HG03280 (cell line): ENCODE measurements at regions not wholly inside any gene's neighbourhood (a gene's known extent, or its start where the extent isn't known, plus 50 kb on each side); places are given as distances from the start of the nearest gene placed in this dataset.

Experiments used
- ATAC-seq: cut with Tn5 transposase; IDR thresholded peaks from one replicate; pipeline ENCODE4 v1.9.1; 2021; ENCODE audit warnings: mild to moderate bottlenecking, moderate library complexity; ENCODE audit not compliant: unreplicated experiment

GRCh38 chr11:32161293-32161692 lies 70.4 kb downstream of the RCN1 start:
- no peak for ATAC-seq

GRCh38 chr11:32162351-32162750 lies 71.5 kb downstream of the RCN1 start:
- no peak for ATAC-seq

- no peak for ATAC-seq
Observed at GRCh38 chr11:32162906-32163305, 72.0 kb downstream of the RCN1 start.

- no peak for ATAC-seq
Observed at GRCh38 chr11:32163557-32163956, 72.7 kb downstream of the RCN1 start.

- no peak for ATAC-seq
Observed at GRCh38 chr11:32164836-32165235, 74.0 kb downstream of the RCN1 start.

GRCh38 chr11:32168924-32169323 lies 78.0 kb downstream of the RCN1 start:
- ATAC-seq = no peak

GRCh38 chr11:32171445-32171844 lies 80.6 kb downstream of the RCN1 start:
- no peak for ATAC-seq

GRCh38 chr11:32172041-32172847 lies 81.4 kb downstream of the RCN1 start:
- no peak for ATAC-seq

GRCh38 chr11:32172848-32173834 lies 82.3 kb downstream of the RCN1 start:
- no peak for ATAC-seq

- ATAC-seq = no peak
Observed at GRCh38 chr11:32173977-32174376, 83.1 kb downstream of the RCN1 start.

- ATAC-seq = peak; percentile 71
Observed at GRCh38 chr11:32176223-32176934, 85.5 kb downstream of the RCN1 start.

- ATAC-seq = no peak
Observed at GRCh38 chr11:32178692-32179091, 87.8 kb downstream of the RCN1 start.

- ATAC-seq = no peak
Observed at GRCh38 chr11:32183512-32183911, 92.6 kb downstream of the RCN1 start.

GRCh38 chr11:32184041-32184722 lies 93.3 kb downstream of the RCN1 start:
- ATAC-seq = peak; percentile 22

- ATAC-seq = peak; percentile 83
Observed at GRCh38 chr11:32184723-32185376, 94.0 kb downstream of the RCN1 start.

GRCh38 chr11:32186118-32186517 lies 95.2 kb downstream of the RCN1 start:
- no peak for ATAC-seq

- no peak for ATAC-seq
Observed at GRCh38 chr11:32187111-32187510, 96.2 kb downstream of the RCN1 start.

GRCh38 chr11:32188785-32189184 lies 97.9 kb downstream of the RCN1 start:
- no peak for ATAC-seq

- no peak for ATAC-seq
Observed at GRCh38 chr11:32196137-32196536, 105.3 kb downstream of the RCN1 start.

- no peak for ATAC-seq
Observed at GRCh38 chr11:32198053-32198452, 107.2 kb downstream of the RCN1 start.
